Epithelial cell of proximal tubule (primary cell): ENCODE measurements at regions not wholly inside any gene's neighbourhood (a gene's known extent, or its start where the extent isn't known, plus 50 kb on each side); places are given as distances from the start of the nearest gene placed in this dataset.

ENCODE experiments used
- DNase-seq: peaks from one replicate; pipeline ENCODE4 v3.0.0-alpha.2; 2011; ENCODE audit warnings: low read depth
- H3K4me3 ChIP-seq: 2 replicates; pipeline ENCODE4 v1.5.1; 2011; ENCODE audit warnings: low read depth, mild to moderate bottlenecking, low read length
- TF ChIP-seq, protein P1 (sequence below): conservative IDR thresholded peaks from 2 replicates; pipeline ENCODE4 v1.5.1; 2012; ENCODE audit warnings: low read depth, mild to moderate bottlenecking, low read length

GRCh38 chrX:40158036-40158706, 60.4 kb upstream of the BCOR start:
- DNase-seq: no peak
- peak overlapping the region; percentile 55 for H3K4me3 ChIP-seq
- TF ChIP-seq, protein P1, sequence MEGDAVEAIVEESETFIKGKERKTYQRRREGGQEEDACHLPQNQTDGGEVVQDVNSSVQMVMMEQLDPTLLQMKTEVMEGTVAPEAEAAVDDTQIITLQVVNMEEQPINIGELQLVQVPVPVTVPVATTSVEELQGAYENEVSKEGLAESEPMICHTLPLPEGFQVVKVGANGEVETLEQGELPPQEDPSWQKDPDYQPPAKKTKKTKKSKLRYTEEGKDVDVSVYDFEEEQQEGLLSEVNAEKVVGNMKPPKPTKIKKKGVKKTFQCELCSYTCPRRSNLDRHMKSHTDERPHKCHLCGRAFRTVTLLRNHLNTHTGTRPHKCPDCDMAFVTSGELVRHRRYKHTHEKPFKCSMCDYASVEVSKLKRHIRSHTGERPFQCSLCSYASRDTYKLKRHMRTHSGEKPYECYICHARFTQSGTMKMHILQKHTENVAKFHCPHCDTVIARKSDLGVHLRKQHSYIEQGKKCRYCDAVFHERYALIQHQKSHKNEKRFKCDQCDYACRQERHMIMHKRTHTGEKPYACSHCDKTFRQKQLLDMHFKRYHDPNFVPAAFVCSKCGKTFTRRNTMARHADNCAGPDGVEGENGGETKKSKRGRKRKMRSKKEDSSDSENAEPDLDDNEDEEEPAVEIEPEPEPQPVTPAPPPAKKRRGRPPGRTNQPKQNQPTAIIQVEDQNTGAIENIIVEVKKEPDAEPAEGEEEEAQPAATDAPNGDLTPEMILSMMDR: no peak

DNA sequence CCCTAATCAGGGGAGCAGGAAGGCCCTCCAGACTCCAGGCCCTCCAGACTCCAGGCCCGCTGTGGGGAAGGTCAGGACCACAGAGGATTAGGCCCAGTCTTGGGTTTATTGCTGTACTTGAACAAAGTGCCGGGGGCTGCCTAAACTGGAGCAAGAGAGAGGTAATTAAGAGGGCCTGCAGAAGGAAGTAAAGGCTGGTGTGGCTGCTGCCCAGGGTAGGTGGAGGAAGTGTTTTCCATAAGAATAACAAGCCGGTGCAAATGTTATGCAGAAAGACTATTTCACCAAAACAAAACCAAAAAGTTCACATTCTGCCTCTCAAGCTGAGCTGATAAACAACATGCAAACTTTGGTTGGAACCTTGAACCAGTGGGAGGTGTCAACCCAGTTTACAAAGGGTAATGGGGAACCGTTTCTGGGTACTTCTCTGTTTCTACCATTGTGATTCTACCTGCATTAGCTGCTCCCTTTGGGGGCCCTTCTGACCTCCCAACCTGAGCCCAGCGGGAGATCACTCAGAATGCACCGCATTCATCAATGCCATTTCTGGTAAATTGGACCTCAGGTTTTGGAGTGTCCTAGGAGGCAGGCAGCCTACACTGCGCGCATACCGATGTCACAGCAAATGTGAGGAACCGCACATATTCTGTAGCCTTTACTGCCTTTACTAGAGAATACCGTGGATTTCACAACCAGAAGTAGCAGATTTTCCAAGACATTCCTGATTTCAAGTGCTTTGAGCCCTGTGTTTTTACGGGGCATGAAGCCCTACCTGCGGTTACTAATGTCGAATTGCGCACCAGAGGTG, 59.7 kb upstream of the BCOR start:
- TF ChIP-seq, protein P1: no peak
- H3K4me3 ChIP-seq: peak overlapping the region; percentile 55
- no peak for DNase-seq

- TF ChIP-seq, protein P1: no peak
These were observed 58.9 kb upstream of the BCOR start for GRCh38 chrX:40156470-40157227.

GRCh38 chrX:40155589-40156469, 58.1 kb upstream of the BCOR start:
- DNase-seq: no peak
- TF ChIP-seq, protein P1: no peak
- peak overlapping the region; percentile 46 for H3K4me3 ChIP-seq

More at GRCh38 chrX:40156470-40157227, 58.9 kb upstream of the BCOR start:
- DNase-seq: no peak
- no peak overlapping the region for H3K4me3 ChIP-seq

DNA sequence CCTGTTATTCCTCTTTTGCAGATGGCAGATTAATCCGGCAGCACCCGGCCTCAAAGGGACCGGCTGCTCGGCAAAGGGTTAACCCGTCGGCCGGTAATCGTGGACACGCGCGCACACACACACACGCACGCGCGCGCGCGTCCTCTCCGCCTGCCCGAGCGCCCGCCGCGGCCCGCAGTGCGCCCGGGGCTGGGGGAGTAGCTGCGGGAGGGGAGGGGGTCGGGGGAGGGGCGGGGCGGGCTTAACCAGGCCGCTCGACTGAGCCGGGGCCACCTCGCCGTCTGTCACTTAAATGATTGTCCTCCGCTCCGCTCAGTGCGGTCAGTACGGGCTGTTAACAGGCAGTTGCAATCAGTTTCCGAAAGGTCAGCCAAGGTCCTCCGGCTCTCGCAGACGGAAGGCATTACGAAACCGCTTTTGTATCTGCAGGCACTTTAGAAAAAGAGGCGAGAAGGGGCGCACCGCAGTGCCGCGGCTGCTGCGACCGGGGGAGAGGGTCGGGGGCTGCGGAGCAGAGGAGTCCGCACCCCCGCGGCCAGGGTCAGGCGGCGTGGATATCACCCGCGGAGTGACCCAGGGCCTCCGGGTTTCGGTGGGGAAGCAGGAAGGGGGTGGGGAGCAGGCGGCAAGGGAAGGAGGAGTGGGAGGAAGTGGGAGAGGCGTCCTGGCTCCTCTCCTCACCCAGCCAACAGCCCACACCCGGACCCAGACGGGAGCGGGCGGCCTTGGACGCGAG, 57.3 kb upstream of the BCOR start:
- peak overlapping the region; percentile 51 for H3K4me3 ChIP-seq
- TF ChIP-seq, protein P1: no peak
- no peak for DNase-seq

DNA sequence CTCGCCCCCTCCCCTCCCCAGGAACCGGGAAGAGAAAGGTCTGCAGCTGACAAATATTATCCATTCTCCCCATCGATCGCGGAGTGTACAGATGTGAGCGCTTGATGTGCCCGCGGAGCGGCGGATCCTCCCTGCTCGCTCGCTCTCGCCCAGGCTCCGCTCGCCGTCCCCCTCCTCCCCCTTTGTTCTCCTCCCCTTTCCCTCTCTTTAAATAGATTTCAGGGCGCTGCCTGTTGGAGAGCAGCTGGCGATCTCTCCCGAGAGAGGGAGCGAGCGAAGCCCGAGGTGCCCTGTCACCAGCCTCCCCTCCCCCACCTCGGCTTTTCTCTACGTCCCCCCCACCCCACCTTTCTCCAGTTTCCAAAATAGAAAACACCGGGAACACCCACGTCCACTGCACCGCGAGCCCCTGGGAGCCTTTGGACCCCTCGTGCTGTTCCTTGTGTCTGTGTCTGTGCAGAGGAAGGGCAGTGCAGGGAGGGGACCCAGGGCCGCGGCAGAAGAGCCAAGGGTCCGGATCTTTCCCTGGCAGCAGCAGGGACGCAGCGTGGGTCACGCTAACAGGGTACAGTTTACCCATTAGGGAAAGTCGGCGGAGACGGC, 56.6 kb upstream of the BCOR start:
- DNase-seq: no peak
- TF ChIP-seq, protein P1: no peak
- H3K4me3 ChIP-seq: peak overlapping the region; percentile 51
